Right atrium auricular region (tissue), 2 donors: ENCODE measurements at regions not wholly inside any gene's neighbourhood (a gene's known extent, or its start where the extent isn't known, plus 50 kb on each side); places are given as distances from the start of the nearest gene placed in this dataset.

Experiments
- DNase-seq: peaks from one replicate; pipeline ENCODE4 v3.0.0-alpha.2; 2019; ENCODE audit warnings: low spot score
- H3K27ac ChIP-seq, 2 donors: fragments of 200-600 bp; sonication (generic); 1 replicate in 1 of 2; 2 replicates in 1 of 2; pipeline ENCODE4 v1.5.1; 2016 to 2019
- H3K27me3 ChIP-seq, 2 donors: fragments of 200-600 bp; sonication (generic); one replicate each; pipeline versions ENCODE4 v1.5.1 to v1.6.0; 2017 to 2019
- H3K36me3 ChIP-seq: fragments of 200-600 bp; sonication (generic); one replicate; pipeline ENCODE4 v1.5.1; 2016
- H3K4me1 ChIP-seq, 2 donors: fragments of 200-600 bp; sonication (generic); one replicate each; pipeline versions ENCODE4 v1.5.1 to v1.6.0; 2017 to 2019
- H3K4me3 ChIP-seq, 2 donors: fragments of 200-600 bp; sonication (generic); 1 replicate in 1 of 2; 2 replicates in 1 of 2; pipeline ENCODE4 v1.5.1; 2017 to 2019; ENCODE audit warnings: mild to moderate bottlenecking in 1 of 2, moderate library complexity in 1 of 2
- H3K9me3 ChIP-seq, 2 donors: fragments of 200-600 bp; sonication (generic); one replicate each; pipeline ENCODE4 v1.5.1; 2019
- CTCF ChIP-seq, 2 donors: fragments of 200-600 bp; sonication (generic); IDR thresholded peaks; one replicate each; pipeline ENCODE4 v1.5.1; 2019; ENCODE audit warnings: antibody characterized with exemption in 2 of 2

- Histone ChIP-seq H3K9me3 (no peaks in the 10 kb centered on the region), H3K27ac (no peak overlapping the region), H3K4me1 (no peaks in the 10 kb centered on the region), H3K4me3 (no peak overlapping the region), H3K27me3 (no peaks in the 10 kb centered on the region), H3K36me3 (no peaks in the 10 kb centered on the region)
- no peak for DNase-seq
- TF ChIP-seq CTCF (IDR thresholded peaks at IDR 0.05): no peak
Measured at GRCh38 chr1:193524021-193524420, 337.6 kb upstream of the B3GALT2 start.

DNA sequence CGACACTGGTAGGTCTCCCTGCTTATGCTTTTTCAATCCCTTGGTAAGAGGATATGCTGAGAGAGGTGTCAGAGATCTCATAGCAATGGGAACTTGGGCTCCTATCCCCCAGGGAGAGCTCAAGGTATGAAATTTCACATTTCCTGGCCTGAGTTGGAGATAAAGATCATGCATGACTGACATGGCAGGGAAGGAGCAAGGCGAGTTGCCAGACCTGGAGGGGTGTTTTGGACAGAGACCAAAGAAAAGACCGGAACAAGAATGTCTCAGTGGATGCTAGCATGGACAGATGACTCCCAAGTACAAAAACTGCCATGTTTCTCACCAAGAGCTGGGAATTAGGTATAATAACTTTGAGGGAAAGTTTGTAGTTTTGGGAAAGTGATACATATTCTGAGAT is 334.1 kb upstream of the B3GALT2 start:
- TF ChIP-seq CTCF (IDR thresholded peaks at IDR 0.05): no peak
- H3K9me3 ChIP-seq: no peaks in the 10 kb centered on the region
- no peaks in the 10 kb centered on the region for H3K36me3 ChIP-seq
- no peak for DNase-seq
- no peaks in the 10 kb centered on the region for H3K4me1 ChIP-seq
- no peak overlapping the region for H3K4me3 ChIP-seq
- no peak overlapping the region for H3K27ac ChIP-seq
- H3K27me3 ChIP-seq: no peaks in the 10 kb centered on the region

- Histone ChIP-seq H3K4me3 (no peak overlapping the region), H3K27me3 (no peaks in the 10 kb centered on the region), H3K36me3 (no peaks in the 10 kb centered on the region), H3K27ac (no peak overlapping the region), H3K9me3 (no peaks in the 10 kb centered on the region), H3K4me1 (no peaks in the 10 kb centered on the region)
- no peak for TF ChIP-seq CTCF (IDR thresholded peaks at IDR 0.05)
- no peak for DNase-seq
Measured at GRCh38 chr1:193519922-193520321, 333.5 kb upstream of the B3GALT2 start.

DNA sequence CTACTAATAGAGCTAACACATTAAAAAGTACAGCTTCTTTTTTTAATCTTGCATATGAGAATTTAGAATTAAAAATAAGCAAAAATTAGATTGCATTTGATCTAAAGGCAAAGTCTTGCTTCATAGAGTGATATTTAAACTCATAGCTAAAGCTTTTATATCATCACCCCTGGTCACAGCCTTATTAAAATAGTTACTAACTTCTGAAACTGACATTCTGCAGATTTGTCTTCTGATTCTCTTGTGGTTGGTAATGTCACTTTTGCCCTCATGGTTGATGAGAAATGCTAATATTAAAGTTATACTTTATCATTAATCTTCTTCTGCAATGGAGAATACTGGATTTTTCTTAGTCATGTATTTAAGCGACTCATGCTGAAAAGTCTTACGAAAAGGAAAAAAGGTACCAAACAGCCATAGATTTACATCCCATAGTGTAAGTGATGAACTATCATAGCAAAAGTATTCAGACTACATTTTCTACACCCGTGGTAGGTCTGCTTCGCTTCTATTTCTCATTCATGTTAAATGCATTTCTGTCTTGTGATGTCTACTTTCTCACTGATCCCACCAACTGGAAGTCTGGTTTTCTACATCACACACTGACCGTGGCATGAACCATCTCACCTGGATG is 330.5 kb upstream of the B3GALT2 start:
- H3K36me3 ChIP-seq: no peaks in the 10 kb centered on the region
- TF ChIP-seq CTCF (IDR thresholded peaks at IDR 0.05): no peak

DNA sequence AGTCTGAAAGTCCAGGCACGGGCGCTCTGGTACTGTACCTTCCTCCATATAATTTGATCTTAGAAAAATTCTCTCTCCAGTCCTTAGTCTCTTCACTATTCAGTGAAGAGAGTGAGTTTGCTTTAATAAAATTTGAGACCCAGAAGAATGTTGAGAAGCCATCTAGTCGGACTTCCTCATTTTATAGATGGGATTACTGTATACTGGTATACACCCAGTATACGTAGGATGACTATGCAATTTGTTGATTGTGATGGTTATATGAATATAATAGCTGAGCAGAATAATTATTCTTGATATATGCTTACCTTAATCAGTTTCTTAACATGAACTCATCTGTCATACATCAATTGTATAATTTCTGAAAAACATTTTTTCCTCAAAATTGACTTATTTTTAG is 328.0 kb upstream of the B3GALT2 start:
- Histone ChIP-seq H3K27ac (no peak overlapping the region), H3K36me3 (no peaks in the 10 kb centered on the region), H3K4me1 (no peaks in the 10 kb centered on the region), H3K27me3 (no peaks in the 10 kb centered on the region), H3K9me3 (no peaks in the 10 kb centered on the region), H3K4me3 (no peak overlapping the region)
- TF ChIP-seq CTCF (IDR thresholded peaks at IDR 0.05): no peak
- no peak for DNase-seq

More for the DNA sequence above, 330.5 kb upstream of the B3GALT2 start:
- no peaks in the 10 kb centered on the region for H3K4me1 ChIP-seq
- no peaks in the 10 kb centered on the region for H3K9me3 ChIP-seq
- no peaks in the 10 kb centered on the region for H3K27me3 ChIP-seq
- H3K4me3 ChIP-seq: no peak overlapping the region
- H3K27ac ChIP-seq: no peak overlapping the region
- DNase-seq: no peak

GRCh38 chr1:193513032-193513431 is 326.6 kb upstream of the B3GALT2 start:
- TF ChIP-seq CTCF (IDR thresholded peaks at IDR 0.05): no peak
- DNase-seq: no peak

More at GRCh38 chr1:193513032-193513431, 326.6 kb upstream of the B3GALT2 start:
- Histone ChIP-seq H3K4me1 (no peaks in the 10 kb centered on the region), H3K4me3 (no peak overlapping the region), H3K36me3 (no peaks in the 10 kb centered on the region), H3K9me3 (no peaks in the 10 kb centered on the region), H3K27me3 (no peaks in the 10 kb centered on the region), H3K27ac (no peak overlapping the region)
